GM10266 (cell line): ENCODE measurements at regions not wholly inside any gene's neighbourhood (a gene's known extent, or its start where the extent isn't known, plus 50 kb on each side); places are given as distances from the start of the nearest gene placed in this dataset.

Experiments used
- DNase-seq: peaks from one replicate; pipeline ENCODE4 v3.0.0; 2012; ENCODE audit errors: extremely low spot score
- TF ChIP-seq, protein P1 (sequence below): IDR thresholded peaks from 2 replicates; pipeline ENCODE4 v1.5.1; 2012; ENCODE audit warnings: mild to moderate bottlenecking, low read depth; ENCODE audit not compliant: control insufficient read depth, insufficient read depth; ENCODE audit errors: missing control alignments

DNA sequence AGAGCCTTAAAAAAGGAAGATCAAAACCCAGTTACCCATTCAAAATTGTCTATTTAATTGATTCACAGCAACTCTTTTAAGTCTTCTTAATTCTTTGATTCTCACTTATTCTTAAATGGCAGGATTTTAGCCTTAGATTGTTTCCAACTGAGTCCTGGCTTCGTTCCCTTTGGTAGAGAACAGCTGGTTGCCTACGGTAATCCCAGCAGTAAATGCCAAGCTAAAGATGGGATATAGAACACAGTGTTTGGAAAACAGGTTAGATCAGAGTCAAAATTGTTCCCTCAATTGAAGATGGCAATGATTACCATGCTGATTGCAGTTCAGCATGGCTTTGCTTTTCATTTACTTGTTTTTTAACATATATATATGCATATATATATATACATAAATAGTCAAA, 300.9 kb downstream of the PYDC2 start:
- TF ChIP-seq, protein P1, sequence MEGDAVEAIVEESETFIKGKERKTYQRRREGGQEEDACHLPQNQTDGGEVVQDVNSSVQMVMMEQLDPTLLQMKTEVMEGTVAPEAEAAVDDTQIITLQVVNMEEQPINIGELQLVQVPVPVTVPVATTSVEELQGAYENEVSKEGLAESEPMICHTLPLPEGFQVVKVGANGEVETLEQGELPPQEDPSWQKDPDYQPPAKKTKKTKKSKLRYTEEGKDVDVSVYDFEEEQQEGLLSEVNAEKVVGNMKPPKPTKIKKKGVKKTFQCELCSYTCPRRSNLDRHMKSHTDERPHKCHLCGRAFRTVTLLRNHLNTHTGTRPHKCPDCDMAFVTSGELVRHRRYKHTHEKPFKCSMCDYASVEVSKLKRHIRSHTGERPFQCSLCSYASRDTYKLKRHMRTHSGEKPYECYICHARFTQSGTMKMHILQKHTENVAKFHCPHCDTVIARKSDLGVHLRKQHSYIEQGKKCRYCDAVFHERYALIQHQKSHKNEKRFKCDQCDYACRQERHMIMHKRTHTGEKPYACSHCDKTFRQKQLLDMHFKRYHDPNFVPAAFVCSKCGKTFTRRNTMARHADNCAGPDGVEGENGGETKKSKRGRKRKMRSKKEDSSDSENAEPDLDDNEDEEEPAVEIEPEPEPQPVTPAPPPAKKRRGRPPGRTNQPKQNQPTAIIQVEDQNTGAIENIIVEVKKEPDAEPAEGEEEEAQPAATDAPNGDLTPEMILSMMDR = no peak

DNA sequence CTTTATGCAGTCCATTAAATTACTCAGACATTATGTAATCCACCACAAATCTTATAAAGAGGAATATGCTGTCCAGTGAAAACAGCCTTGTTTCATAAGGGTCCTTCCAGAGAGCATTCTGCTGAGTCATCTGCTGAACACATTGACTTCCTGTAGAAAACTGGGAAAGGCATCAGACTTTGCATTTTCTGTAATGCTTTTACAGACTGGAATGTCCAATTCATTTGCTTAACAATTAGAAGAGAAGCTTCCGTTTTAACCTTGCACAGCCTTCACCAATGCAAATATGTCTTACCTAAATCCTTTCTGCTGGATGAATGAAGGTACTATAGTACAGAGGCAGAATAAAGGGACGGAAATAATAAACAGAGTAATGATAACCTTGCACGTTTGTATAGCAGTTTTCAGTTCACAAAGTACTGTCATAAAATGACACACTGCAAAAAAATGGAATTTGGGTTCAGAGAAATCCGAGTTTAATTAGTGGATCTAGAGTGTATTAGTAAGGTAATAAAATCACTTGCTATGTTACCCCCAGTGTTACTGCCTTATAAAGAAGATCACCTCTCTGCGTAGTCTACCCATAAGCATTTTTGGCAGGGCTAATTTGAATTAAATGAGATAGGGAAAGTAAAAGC, 301.5 kb downstream of the PYDC2 start:
- TF ChIP-seq, protein P1 = no peak
- DNase-seq = no peak

More for the DNA sequence above, 300.9 kb downstream of the PYDC2 start:
- no peak for DNase-seq

DNA sequence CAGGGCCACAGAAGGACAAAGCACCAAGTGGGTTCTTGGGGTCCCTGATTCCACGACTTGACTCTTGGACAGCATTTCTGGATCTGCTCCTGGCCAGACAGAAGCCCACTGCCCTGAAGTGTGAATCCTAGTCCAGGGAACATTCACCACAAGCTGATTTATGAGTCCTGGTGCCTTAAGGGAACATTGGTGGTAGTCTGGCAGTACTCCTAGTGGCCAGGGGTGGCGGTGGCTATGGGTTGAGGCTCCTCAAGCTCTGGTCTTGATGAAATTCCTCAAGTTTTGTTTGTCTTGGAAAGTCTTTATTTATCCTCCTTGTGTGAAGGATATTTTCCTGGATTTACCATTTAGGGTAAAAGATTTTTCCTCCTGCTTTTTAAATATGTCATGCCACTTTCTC, 307.5 kb downstream of the PYDC2 start:
- TF ChIP-seq, protein P1 = no peak
- no peak for DNase-seq

DNA sequence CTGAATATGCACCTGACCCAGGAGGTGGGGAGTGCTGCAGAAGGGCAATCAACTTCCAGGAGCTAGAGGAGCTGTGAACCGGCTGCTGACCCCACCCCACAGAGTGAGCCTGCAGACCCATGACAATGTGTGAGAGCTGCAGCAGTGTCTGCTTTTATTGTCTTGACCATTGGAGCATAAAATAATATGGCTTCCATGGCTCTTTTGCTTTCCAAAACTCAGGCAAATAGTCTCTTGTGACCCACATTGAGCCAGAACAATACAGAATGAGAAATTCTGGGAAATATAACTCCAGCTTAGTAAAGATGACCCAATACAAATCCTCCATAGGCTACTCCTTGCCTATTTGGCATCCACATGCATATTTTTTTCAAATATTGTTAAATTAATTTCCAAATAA, 309.6 kb downstream of the PYDC2 start:
- TF ChIP-seq, protein P1 = no peak
- DNase-seq = no peak

DNA sequence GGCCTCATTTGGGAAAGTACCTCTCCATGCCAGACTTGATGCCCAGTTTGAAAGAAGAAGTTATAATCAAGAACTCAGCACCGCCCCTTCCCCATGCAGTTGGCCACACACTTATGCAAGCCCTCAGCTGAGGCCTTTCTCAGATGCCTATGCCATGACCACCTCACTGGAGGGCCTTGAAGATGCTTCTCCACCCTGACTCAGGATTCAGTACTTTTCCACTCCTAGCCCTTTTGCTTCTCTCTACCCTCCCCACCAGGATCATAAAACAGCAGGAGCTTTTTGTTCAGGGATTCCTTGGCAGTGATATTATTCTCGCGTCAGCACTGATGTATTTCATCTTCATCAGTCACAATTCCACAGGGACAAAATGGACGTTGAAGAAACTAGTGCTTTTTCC, 313.5 kb downstream of the PYDC2 start:
- no peak for DNase-seq

DNA sequence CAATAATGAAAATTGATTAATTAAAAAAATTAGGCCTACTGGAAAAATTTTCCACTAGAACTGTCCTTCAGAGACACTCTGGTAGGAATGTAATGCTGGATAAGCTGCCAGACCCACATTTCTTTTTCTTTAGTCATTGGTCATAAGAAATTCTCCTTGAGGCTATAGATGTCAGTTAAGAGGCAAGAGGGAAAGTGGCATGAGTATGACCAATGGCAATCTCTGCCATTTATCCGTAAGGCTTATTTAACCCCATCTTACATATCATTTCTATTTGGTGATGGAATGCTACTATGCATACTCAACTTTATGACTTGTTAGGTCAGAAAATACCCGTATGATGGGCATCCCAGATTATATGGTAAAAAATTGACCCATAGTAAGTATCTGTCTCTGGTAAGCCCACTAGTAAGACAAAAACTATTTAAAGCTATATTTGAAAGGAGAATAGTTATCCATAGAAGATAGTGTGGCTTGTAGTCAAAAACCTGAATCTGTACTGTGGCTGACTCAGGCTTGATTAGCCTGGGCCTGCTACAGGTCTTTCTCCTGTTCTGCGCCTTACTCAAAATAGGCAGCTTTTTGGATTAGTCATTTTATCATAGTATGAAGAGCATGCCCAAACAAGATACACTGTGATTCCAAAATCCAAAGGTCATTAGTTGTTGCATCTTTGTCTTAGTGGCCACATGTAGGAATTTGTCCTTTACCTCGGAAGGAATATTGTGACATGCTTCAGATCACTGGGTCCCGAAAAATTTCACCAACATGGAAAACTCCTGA, 314.7 kb downstream of the PYDC2 start:
- no peak for DNase-seq
- TF ChIP-seq, protein P1 = no peak

More for the DNA sequence above, 313.5 kb downstream of the PYDC2 start:
- TF ChIP-seq, protein P1 = no peak

DNA sequence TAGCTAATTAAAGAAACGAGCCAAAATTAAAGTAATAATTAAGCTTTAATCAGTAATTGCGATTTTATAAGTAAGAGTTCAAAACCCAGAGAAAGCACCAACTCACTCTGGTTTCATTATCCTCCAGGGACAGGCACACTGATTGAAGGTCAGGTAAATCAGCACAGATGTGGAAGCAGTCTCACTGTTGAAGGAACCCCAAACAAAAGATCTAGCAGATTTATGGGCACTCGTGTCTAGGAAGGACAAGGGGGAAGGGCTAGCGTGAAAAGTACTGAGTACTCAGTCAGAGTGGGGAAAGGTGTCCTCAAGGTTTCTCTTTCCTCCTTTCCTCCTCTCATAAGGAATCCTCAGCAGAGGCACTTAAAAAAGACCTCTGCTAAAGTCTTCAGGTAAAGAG, 320.1 kb downstream of the PYDC2 start:
- no peak for DNase-seq
- TF ChIP-seq, protein P1 = no peak
